WI38 (cell line): ENCODE measurements at regions not wholly inside any gene's neighbourhood (a gene's known extent, or its start where the extent isn't known, plus 50 kb on each side); places are given as distances from the start of the nearest gene placed in this dataset.

ENCODE experiments used
- H3K4me3 ChIP-seq: 2 replicates; pipeline ENCODE4 v1.5.1; 2011; ENCODE audit warnings: low read depth, mild to moderate bottlenecking, control low read depth, low read length
- CTCF ChIP-seq: IDR thresholded peaks from 2 replicates; pipeline ENCODE4 v1.5.1; 2012; ENCODE audit warnings: low read depth, mild to moderate bottlenecking, control low read depth, low read length

GRCh38 chr20:48159145-48160008 lies 374.1 kb upstream of the SULF2 start:
- no peak overlapping the region for H3K4me3 ChIP-seq
- no peak for TF ChIP-seq CTCF

DNA sequence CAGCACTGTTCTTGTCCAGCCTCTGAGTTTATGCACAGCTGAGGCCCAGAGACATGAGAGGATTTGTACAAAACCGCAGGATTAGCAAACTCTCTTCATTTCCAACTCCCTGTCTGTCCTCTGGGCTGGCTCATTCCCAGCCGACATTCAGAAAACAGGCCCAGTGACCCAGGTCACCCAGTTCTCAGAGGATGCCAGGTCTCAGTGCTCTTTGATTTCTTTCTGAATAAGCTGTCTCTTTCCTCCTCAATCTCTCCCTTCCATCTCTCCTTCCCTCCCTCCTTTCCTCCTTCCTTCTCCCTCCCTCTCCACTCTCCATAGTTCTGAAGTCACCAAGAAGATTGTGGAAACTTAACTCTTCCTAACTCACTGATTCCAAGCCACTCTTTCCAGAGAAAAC lies 372.7 kb upstream of the SULF2 start:
- no peak overlapping the region for H3K4me3 ChIP-seq
- no peak for TF ChIP-seq CTCF

- no peak for TF ChIP-seq CTCF
- H3K4me3 ChIP-seq, result no peak overlapping the region
Observed at GRCh38 chr20:48156951-48157700, 371.8 kb upstream of the SULF2 start.

- no peak overlapping the region for H3K4me3 ChIP-seq
Observed at GRCh38 chr20:48156521-48156920, 371.2 kb upstream of the SULF2 start.

GRCh38 chr20:48155268-48155667 lies 370.0 kb upstream of the SULF2 start:
- TF ChIP-seq CTCF, result no peak
- H3K4me3 ChIP-seq, result no peak overlapping the region

More at GRCh38 chr20:48156521-48156920, 371.2 kb upstream of the SULF2 start:
- TF ChIP-seq CTCF, result no peak

DNA sequence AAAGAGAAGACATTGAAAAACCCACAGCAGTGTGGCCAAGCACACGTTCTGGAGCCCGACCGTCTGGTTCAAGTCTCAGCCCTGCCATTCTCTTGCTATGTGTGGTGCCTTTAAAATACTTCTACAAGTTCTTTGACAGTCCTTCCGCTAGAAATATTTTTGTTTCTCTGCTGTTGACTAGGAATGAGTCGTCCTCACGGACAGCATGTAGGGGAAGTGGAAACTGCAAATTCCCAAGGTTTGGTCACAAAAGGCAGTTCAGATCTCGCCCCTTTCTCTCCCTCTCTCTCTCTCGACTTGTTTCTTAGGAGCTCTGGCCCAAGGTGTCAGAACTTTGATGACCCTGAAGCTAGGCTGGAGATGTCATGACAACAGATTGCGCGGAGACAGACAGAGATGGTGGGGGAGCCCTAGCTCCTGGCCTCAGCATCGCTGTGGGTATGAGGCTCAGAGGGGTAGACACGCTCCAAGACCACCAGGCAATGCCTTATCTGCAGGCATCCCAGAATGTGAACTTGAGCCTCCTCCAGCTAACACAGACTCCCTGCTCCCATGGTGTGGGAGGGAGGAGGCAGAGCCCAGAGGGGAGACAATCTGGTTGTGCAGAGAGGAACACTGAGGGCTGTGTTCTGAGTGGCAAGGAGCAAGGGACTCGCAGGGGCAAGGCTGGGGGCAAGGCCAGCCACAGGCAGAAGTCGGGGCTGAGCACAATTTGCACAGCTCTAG lies 368.9 kb upstream of the SULF2 start:
- no peak overlapping the region for H3K4me3 ChIP-seq
- no peak for TF ChIP-seq CTCF
